ENCODE measurements at regions not wholly inside any gene's neighbourhood (a gene's known extent, or its start where the extent isn't known, plus 50 kb on each side); places are given as distances from the start of the nearest gene placed in this dataset.
A peak's percentile ranks its signal among the peaks of the same experiment; 100 is the strongest.
"Not testable (repeated sequence)": the region's sequence is repeated elsewhere in the genome, so short reads cannot be mapped to it uniquely, and the experiment has no call there.

- intact Hi-C loops (cut with DNase I): no loop called here
- DNase-seq (ENCODE audit: low spot score) (no peak), ATAC-seq (no peak)
Observed at GRCh38 chr5:163908253-163908652, 402.8 kb downstream of the MAT2B start.

DNA sequence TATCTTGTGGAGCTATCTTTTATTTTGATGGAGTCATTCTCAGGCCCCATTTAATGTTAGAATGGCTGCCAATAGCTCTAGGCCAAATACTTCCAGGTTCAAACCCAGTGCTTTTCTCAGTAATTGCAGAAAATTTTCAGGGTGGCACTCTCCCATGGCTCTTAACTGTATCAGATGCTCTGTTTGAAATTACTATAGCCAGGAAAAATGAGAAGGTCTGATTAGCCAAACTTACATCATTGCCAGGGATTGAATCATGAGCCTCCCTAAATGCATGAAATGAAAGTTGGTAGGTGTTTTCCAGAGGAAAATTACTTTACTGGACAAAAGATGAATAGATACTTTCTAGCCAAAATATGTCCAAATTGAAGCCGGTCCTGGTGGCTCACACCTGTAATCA is 404.8 kb downstream of the MAT2B start:
- no peak for DNase-seq (ENCODE audit: low spot score)
- ATAC-seq: no peak
- intact Hi-C loops (cut with DNase I): no loop called here

GRCh38 chr5:163912046-163912445 is 406.6 kb downstream of the MAT2B start:
- DNase-seq (ENCODE audit: low spot score) (no peak), ATAC-seq (no peak)
- intact Hi-C loops (cut with DNase I): no loop called here

DNA sequence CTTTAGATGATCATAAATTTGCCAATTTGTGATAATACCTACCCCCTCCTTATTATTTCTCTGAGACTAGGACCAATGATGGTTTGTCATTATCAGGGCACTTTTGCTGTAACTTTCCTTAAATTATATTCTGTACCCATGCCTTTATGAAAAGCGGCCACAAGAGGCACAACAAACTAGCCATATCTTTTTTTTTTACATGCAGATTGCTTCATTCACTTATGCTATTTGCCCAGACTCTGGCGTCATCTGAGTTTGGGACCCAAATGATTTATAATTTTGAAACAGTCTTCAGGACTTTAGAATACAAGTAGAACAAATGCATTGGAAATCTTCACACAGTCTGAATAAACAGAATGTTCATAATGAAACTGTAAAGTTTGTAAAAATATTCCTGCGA is 408.1 kb downstream of the MAT2B start:
- DNase-seq (ENCODE audit: low spot score): no peak
- intact Hi-C loops (cut with DNase I): no loop called here
- ATAC-seq: no peak

- ATAC-seq (no peak), DNase-seq (ENCODE audit: low spot score) (no peak)
- intact Hi-C loops (cut with DNase I): no loop called here
Observed at GRCh38 chr5:163914910-163915309, 409.5 kb downstream of the MAT2B start.

GRCh38 chr5:163915481-163915961 is 410.1 kb downstream of the MAT2B start:
- ATAC-seq: peak; percentile 59
- intact Hi-C loops (cut with DNase I): no loop called here
- no peak for DNase-seq (ENCODE audit: low spot score)

DNA sequence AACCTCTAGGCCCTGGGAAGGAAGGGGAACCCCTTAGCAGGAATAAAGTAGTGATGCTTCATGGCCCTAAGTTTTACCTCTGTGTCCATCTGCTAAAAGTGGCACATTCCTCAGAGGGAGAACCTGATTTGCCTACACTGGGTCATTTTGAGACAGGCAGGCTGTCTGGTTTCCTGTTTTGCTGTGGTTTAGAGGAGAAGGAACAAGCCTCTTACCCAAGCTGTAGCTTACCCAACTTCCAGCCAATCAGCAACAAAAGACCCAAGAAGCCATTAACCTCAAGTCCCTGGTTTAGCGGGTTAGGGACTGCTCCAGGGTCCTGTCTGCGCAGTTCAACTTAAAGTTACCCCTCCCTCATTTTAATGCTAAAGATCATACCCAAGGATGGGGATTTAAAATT is 411.0 kb downstream of the MAT2B start:
- ATAC-seq (peak; percentile 72), DNase-seq (ENCODE audit: low spot score) (no peak)
- intact Hi-C loops (cut with DNase I): no loop called here

GRCh38 chr5:163916861-163917260 is 411.4 kb downstream of the MAT2B start:
- intact Hi-C loops (cut with DNase I): no loop called here
- no peak for DNase-seq (ENCODE audit: low spot score)
- ATAC-seq: peak; percentile 10

DNA sequence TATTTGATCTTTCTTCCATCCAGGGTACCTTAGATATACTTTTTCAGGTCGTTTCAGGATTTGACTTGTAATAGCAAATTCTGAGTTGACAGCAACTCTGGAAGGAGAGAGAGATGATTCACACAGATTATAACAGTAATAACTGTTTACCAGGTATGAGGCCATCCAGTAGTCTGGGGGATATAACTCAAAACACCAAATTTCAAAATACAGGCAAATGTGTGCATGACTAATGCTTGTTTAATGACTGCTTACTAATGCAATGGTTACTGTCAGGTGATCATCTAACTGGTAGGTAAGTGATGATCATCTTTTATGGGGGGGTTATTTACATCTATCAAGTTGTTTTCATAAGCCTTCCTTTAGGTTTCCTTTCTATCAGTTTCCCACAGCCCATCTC is 412.3 kb downstream of the MAT2B start:
- no peak for ATAC-seq
- DNase-seq (ENCODE audit: low spot score): no peak
- intact Hi-C loops (cut with DNase I): no loop called here

- intact Hi-C loops (cut with DNase I); DNase-seq (ENCODE audit: low spot score); ATAC-seq: not testable (repeated sequence)
Observed at GRCh38 chr5:163934990-163935389, 429.6 kb downstream of the MAT2B start.

DNA sequence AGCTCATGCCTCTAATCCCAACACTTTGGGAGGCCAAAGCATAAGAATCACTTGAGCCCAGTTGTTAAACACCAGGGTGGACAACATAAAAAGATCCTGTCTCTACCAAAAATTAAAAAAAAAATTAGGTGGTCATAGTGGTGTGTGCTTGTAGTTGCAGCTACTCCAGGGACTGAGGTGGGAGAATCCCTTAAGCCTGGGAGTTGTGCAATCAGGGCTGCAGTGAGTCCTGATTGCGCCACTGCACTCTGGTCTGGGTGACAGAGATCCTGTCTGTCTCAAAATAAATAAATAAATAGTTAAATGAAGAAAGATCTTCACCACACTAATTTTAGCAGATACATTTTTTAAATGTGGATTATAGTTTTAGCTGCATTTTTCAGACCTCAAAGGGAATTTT is 433.2 kb downstream of the MAT2B start:
- intact Hi-C loops (cut with DNase I): no loop called here
- ATAC-seq: no peak
- DNase-seq (ENCODE audit: low spot score): no peak

GRCh38 chr5:163941079-163941478 is 435.7 kb downstream of the MAT2B start:
- ATAC-seq: no peak
- intact Hi-C loops (cut with DNase I): no loop called here
- DNase-seq (ENCODE audit: low spot score): no peak

DNA sequence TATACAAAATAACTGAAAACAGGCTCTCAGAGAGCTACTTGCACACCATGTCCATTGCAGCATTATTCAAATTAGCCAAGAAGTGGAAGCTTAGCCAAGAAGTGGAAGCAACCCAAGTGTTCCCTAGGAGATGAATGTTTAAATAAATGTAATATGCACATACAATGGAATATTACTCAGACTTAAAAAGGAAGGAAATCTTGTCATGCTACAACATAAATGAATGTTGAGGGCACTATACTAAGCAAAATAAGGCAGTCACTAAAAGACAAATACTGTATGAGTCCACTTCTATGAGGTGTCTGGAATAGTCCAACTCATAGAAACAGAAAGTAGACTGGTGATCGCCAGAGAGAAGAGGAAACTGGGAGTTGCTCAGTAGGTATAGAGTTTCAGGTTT is 438.1 kb downstream of the MAT2B start:
- DNase-seq (ENCODE audit: low spot score) (no peak), ATAC-seq (no peak)
- intact Hi-C loops (cut with DNase I): no loop called here

GRCh38 chr5:163944738-163945137 is 439.3 kb downstream of the MAT2B start:
- intact Hi-C loops (cut with DNase I): no loop called here
- DNase-seq (ENCODE audit: low spot score) (no peak), ATAC-seq (no peak)

DNA sequence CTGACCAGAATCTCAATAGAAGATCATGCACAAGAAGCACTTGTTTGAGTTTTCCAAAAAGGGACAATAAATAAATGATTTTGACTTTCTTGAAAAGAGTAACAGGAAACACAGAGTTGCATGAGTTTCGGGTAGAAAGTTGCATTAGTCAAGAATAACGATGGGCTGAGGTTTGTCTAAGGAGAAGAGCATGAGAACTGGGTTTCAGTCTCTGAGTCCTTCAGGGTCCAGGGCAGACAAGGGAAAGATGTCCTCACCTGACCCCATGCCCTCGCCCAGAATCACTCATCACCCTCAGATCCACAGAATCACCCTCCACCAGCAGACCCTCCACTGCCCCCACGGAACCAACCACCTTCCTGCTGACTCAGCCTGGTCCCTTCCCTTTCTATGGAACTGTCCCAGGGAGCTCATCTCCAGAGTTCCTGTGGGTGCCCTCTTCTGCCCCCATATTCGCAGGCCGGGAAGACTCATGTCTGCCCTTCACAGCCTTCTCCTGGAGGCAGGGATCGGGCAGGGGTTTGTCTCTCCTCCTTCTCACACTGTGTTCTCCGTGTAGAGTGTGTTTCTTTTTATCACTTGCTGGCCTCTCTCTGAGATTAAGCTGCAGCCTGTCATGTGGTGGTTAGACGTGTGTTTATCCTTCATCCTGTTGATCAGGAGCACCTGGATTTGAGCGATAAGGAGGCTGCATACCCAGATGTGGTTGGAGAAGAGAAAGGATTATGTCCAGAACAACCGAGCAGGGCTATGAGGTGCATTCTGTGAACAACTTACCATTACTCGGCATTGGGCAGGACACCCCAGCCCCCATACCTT is 442.6 kb downstream of the MAT2B start:
- DNase-seq (ENCODE audit: low spot score): no peak
- intact Hi-C loops (cut with DNase I): no loop called here
- ATAC-seq: no peak

DNA sequence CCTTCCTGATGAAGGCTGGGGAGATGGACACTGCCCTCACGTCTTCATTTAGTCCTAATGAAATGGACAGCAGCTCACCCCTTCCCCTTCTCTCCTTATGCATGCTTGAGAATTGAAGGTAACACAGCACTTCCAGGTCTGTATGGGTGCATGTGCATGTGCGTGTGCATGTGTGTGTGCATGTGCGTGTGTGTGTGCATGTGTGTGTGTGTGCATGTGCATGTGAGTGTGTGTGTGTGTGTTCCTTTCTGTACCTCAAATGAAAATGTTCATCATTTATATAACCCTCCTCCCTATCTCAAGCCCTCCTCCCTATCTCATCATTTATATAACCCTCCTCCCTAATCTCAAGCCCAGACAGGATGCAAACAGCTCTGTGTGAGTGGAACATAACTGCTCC is 444.8 kb downstream of the MAT2B start:
- intact Hi-C loops (cut with DNase I): no loop called here
- DNase-seq (ENCODE audit: low spot score) (no peak), ATAC-seq (no peak)

- no peak for ATAC-seq
- intact Hi-C loops (cut with DNase I): no loop called here
Observed at GRCh38 chr5:163951069-163951468, 445.6 kb downstream of the MAT2B start.

DNA sequence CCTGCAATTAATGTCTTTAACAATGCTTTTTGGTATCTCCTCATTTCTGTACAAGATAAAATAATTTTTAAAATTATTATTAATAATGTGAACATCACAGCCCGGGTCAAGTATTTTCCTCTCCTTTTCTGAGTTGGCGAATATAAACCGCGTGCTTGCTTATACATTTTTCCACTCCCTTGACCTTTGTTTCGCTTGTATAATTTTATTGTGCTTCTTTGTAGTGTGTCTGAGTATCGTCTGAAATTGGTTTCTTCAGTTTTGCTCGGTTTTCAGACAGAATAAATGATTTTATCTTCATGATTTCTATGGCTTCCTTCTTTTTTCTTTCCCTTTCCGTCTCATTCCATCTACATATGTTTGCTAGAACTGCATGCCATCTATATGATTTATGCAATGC is 448.5 kb downstream of the MAT2B start:
- intact Hi-C loops (cut with DNase I): no loop called here
- DNase-seq (ENCODE audit: low spot score): no peak
- no peak for ATAC-seq

More at GRCh38 chr5:163951069-163951468, 445.6 kb downstream of the MAT2B start:
- DNase-seq (ENCODE audit: low spot score): no peak

DNA sequence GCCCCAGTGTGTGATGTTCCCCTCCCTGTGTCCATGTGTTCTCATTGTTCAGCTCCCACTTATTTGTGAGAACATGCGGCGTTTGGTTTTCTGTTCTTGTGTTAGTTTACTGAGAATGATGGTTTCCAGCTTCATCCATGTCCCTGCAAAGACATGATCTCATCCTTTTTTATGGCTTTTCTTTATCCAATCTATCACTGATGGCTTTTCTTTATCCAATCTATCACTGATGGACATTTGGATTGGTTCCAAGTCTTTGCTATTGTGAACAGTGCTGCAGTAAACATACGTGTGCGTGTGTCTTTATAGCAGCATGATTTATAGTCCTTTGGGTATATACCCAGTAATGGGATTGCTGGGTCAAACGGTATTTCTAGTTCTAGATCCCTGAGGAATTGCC is 455.8 kb downstream of the MAT2B start:
- intact Hi-C loops (cut with DNase I): not testable (repeated sequence)

DNA sequence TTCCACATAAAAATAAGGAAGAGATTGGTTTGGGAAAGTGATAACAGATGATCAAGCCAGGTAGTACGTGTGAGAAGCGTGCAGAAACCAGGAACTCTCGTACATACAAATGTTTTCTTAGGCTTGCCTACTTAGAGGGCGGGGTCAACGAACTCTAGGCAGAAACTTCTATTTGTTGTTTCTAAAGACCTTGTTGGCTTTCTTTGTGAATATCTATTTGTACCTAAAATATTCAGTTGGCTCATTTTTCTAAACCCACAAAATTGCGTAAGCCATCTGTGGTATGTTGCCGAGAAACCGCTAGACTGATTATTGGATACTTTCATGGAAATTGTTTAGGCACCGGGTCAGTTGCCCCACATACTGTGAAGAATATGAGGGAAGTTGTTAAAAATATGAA is 458.5 kb downstream of the MAT2B start:
- DNase-seq (ENCODE audit: low spot score) (no peak), ATAC-seq (no peak)
- intact Hi-C loops (cut with DNase I): no loop called here

More for the DNA sequence above, 455.8 kb downstream of the MAT2B start:
- DNase-seq (ENCODE audit: low spot score); ATAC-seq: not testable (repeated sequence)

DNA sequence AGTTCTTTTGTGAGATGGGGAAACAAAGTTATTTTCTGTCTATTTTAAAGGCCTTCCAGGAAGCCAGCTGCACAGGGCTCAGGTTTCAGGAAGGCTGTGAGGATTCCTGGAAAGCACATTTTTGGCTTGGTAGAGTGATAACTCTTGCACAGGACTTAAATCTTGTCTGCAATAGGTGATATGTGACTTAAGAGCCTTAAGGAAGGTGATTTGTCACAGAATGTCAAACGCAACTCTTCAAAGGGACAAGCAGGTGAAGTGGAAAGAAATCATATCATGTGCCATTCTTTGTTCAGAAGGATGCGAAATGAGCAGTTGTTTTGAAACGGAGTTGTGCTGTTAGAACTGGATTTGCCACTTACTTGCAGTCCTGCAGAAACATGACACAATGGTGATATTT is 459.3 kb downstream of the MAT2B start:
- no peak for DNase-seq (ENCODE audit: low spot score)
- intact Hi-C loops (cut with DNase I): no loop called here
- ATAC-seq: no peak

Measured in sciatic nerve (tissue), 2 donors.